Heart left ventricle (tissue), 16 donors: ENCODE measurements at regions not wholly inside any gene's neighbourhood (a gene's known extent, or its start where the extent isn't known, plus 50 kb on each side); places are given as distances from the start of the nearest gene placed in this dataset.

Source experiments
- ATAC-seq, 4 donors: fragments of 200-7000 bp; cut with Tn5 transposase; one replicate each; pipeline ENCODE4 v1.9.1; 2020 to 2022; ENCODE audit warnings: moderate library complexity in 4 of 4, mild to moderate bottlenecking in 3 of 4, moderate number of reproducible peaks in 1 of 4
- DNase-seq, 5 donors: peaks; one replicate each; pipeline ENCODE4 v3.0.0-alpha.2; 2020
- H3K27ac ChIP-seq, 12 donors: fragments of 200-600 bp; sonication (generic) in 4 of 12; one replicate each; pipeline versions ENCODE4 v1.5.0 to v1.8.0; 2016 to 2022; ENCODE audit warnings: mild to moderate bottlenecking in 2 of 12
- H3K27me3 ChIP-seq, 9 donors: fragments of 200-600 bp; sonication (generic) in 2 of 9; one replicate each; pipeline versions ENCODE4 v1.5.1 to v1.8.0; 2016 to 2022; ENCODE audit warnings: mild to moderate bottlenecking in 3 of 9
- H3K36me3 ChIP-seq, 9 donors: fragments of 200-600 bp; sonication (generic) in 2 of 9; one replicate each; pipeline versions ENCODE4 v1.5.0 to v1.8.0; 2018 to 2022; ENCODE audit warnings: mild to moderate bottlenecking in 2 of 9
- H3K4me1 ChIP-seq, 12 donors: fragments of 200-600 bp; sonication (generic) in 4 of 12; one replicate each; pipeline versions ENCODE4 v1.5.0 to v1.8.0; 2016 to 2022; ENCODE audit warnings: mild to moderate bottlenecking in 3 of 12
- H3K4me3 ChIP-seq, 12 donors: fragments of 200-600 bp; sonication (generic) in 4 of 12; one replicate each; pipeline versions ENCODE4 v1.5.0 to v1.8.0; 2017 to 2022; ENCODE audit warnings: mild to moderate bottlenecking in 9 of 12, moderate library complexity in 4 of 12
- H3K9me3 ChIP-seq, 12 donors: fragments of 200-600 bp; sonication (generic) in 4 of 12; one replicate each; pipeline versions ENCODE4 v1.5.0 to v1.8.0; 2016 to 2022; ENCODE audit warnings: mild to moderate bottlenecking in 1 of 12
- POLR2A ChIP-seq, 2 donors: fragments of 450-650 bp; IDR thresholded peaks; one replicate each; pipeline ENCODE4 v1.6.1; 2017; ENCODE audit warnings: antibody characterized with exemption in 2 of 2, mild to moderate bottlenecking in 2 of 2, moderate library complexity in 2 of 2
- WGBS, 4 donors: extraction: QIAGEN DNeasy Blood & Tissue Kit in 2 of 4; methylation state at CpG; one replicate each; pipeline versions ENCODE4 v1.1.5 to v1.1.7; 2013 to 2018; 5-methylcytosine and 5-hydroxymethylcytosine counted together
- intact Hi-C, 10 donors: fragments of 100-400 bp; cut with DNase I; formaldehyde crosslinking; loops; one replicate each; pipeline versions ENCODE4 v1.11.1 to v1.14.2; 2022
- TF ChIP-seq, protein P1 (sequence below), 12 donors: fragments of 200-600 bp; sonication (generic) in 4 of 12; IDR thresholded peaks; one replicate each; pipeline versions ENCODE4 v1.5.0 to v1.8.0; 2018 to 2022; ENCODE audit warnings: antibody characterized with exemption in 12 of 12, mild to moderate bottlenecking in 5 of 12
- donor health status: ischemic (EF 13 %, LVEDD 7.1; RV severe dilation, severe dysfunction).
- donor health status: healthy with polysubstance abuse.
- donor health status: DM: no; HTN: yes; CAD: no.
- donor health status: DM: no; HTN: no; CAD: no.
- donor health status: ischemic (EF 25% LVEDD 6.9; RV normal size, moderate dysfunction).
- donor health status: ischemic (EF 25% LVEDD 5.7; RV mildly dilated, moderate dysfunction).
- donor health status: healthy.
- donor health status: DM: yes; HTN: yes; CAD: no.
- donor health status: ischemic (EF 35%, LVEDD 5.7; RV mildly dilated, moderate dysfunction).
- donor health status: nonischemic (EF 11% LVEDD 7.7; RV severe dilation, severe dysfunction).
- donor health status: DM: yes; HTN: yes; CAD: no.
- donor health status: PGD.
- donor health status: ischemic (EF 29% LVEDD 5.4; RV normal size, mild dysfunction).
- donor health status: nonischemic (EF 23%, LVEDD 6.1; RV moderate dilation, normal function).

DNA sequence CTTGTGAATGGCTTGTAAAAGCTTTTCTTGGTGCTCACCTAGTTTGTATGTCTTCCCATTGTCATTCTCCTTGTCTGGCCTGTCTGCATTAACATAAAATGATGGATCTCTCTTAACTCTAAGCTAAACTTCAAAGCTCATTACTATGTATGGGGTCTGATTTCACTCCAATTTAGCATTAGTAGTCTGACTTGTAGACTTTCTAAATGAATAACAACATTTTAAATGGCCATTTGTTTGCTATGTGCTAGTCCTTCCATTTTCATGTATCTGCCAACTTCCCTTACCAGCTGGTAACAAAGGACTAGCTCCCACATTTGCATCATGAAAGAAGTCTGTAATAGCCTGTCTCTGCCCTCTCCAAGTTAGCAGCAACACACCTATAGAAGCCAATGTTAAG, 324.2 kb upstream of the RGPD4 start:
- no peak for ATAC-seq
- Histone ChIP-seq H3K9me3 (peaks cover 0 to 5% (median 0%) of the 10 kb centered on the region in 12 donors), H3K4me1 (no peaks in the 10 kb centered on the region), H3K27ac (no peak overlapping the region), H3K4me3 (no peak overlapping the region), H3K27me3 (no peaks in the 10 kb centered on the region), H3K36me3 (no peaks in the 10 kb centered on the region)
- no peak for DNase-seq
- TF ChIP-seq POLR2A (IDR thresholded peaks at IDR 0.05) = no peak
- TF ChIP-seq, protein P1, sequence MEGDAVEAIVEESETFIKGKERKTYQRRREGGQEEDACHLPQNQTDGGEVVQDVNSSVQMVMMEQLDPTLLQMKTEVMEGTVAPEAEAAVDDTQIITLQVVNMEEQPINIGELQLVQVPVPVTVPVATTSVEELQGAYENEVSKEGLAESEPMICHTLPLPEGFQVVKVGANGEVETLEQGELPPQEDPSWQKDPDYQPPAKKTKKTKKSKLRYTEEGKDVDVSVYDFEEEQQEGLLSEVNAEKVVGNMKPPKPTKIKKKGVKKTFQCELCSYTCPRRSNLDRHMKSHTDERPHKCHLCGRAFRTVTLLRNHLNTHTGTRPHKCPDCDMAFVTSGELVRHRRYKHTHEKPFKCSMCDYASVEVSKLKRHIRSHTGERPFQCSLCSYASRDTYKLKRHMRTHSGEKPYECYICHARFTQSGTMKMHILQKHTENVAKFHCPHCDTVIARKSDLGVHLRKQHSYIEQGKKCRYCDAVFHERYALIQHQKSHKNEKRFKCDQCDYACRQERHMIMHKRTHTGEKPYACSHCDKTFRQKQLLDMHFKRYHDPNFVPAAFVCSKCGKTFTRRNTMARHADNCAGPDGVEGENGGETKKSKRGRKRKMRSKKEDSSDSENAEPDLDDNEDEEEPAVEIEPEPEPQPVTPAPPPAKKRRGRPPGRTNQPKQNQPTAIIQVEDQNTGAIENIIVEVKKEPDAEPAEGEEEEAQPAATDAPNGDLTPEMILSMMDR (IDR thresholded peaks at IDR 0.05) = no peak
- intact Hi-C loops = no loop called here

DNA sequence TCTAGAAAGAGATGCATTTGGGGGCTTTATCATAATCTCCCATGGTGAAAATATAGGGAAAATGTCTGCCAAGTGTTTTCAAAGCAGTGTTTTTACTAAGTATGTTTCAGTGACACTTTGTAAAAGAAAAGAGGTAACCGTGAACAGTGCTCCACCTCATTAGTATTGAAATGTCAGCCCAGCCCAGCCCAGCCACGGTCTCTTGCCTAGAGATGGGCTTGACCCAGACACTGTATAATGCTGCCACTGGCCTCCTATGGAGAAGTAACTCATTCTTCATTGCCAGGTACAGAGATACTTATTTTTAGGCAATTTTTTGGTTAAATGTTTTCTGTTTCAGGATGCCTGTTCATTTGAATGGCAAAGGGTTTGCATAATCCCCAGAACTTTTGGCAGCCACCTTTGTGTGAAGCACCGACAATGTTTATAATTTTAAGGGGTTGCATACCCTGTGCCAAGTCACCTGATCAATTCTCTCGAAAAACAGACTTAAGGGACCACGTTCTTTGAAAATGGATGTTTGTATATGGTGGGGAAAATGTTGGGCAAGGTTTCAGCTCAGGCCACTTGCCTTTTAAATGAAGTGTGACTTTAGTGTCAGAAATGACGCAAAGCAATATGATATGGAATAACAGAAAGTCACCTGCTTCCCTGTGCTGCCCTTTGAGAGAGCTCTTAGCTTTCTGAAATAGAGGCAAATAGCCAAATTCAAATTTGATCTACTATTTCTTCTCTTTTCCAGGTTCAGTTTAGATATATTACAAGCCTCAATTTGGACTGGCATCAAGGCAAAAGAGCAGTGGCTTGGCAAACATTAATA, 314.5 kb upstream of the RGPD4 start:
- Histone ChIP-seq H3K27ac (no peak overlapping the region), H3K4me1 (no peaks in the 10 kb centered on the region), H3K36me3 (no peaks in the 10 kb centered on the region), H3K27me3 (no peaks in the 10 kb centered on the region), H3K9me3 (peaks cover 0 to 8% (median 0%) of the 10 kb centered on the region in 12 donors), H3K4me3 (no peak overlapping the region)
- 76 to 81% (median 78%) methylated on average over 6 of the region's 6 CpGs for WGBS, 4 donors
- DNase-seq (no peak), ATAC-seq (no peak)
- intact Hi-C loops = no loop called here
- no peak for TF ChIP-seq POLR2A (IDR thresholded peaks at IDR 0.05)
- TF ChIP-seq, protein P1 (IDR thresholded peaks at IDR 0.05) = no peak

DNA sequence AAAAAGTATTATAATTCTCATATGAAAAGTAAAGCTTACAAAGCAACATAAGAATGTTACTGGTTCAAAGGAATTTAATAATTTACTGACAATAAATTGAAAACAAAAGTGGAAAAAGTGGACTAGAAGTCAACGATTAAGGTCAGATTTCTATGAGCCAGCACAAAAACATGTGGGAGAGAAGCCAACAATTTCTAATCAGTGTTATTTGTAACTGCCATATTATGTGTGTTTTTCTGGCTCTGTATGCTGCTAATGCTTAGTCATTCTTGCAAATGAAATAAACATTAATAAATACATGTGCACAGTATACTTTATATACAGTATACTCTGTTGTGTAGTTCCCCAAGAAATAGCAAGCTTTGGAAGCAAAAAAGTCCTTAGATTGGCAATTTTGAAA, 301.3 kb upstream of the RGPD4 start:
- Histone ChIP-seq H3K9me3 (peaks cover 0 to 13% (median 0%) of the 10 kb centered on the region in 12 donors), H3K27ac (no peak overlapping the region), H3K36me3 (no peaks in the 10 kb centered on the region), H3K27me3 (no peaks in the 10 kb centered on the region), H3K4me3 (no peak overlapping the region), H3K4me1 (peaks cover 0 to 4% (median 0%) of the 10 kb centered on the region in 12 donors)
- WGBS, 4 donors = 43 to 63% (median 55%) methylated on average over 1 of the region's 1 CpG
- TF ChIP-seq, protein P1 (IDR thresholded peaks at IDR 0.05) = no peak
- TF ChIP-seq POLR2A (IDR thresholded peaks at IDR 0.05) = no peak
- no peak for DNase-seq
- no peak for ATAC-seq
- intact Hi-C loops = no loop called here

- H3K36me3 ChIP-seq = no peaks in the 10 kb centered on the region
- DNase-seq (peak in 3 of 5 donors; percentile 16 to 63 (median 30)), ATAC-seq (peak; percentile 67 to 89 (median 73))
- peaks cover 0 to 5% (median 0%) of the 10 kb centered on the region in 12 donors for H3K9me3 ChIP-seq
- no peak overlapping the region for H3K27ac ChIP-seq
- peak overlapping the region in 5 of 12 donors; percentile 1 to 46 (median 18) for H3K4me3 ChIP-seq
- no peaks in the 10 kb centered on the region for H3K27me3 ChIP-seq
- intact Hi-C loops = no loop called here
- TF ChIP-seq, protein P1 (IDR thresholded peaks at IDR 0.05) = peak in 2 of 12 donors; percentile 15 to 22
- no peak for TF ChIP-seq POLR2A (IDR thresholded peaks at IDR 0.05)
- 15 to 61% (median 40%) methylated on average over 1 of the region's 1 CpG for WGBS, 4 donors
- peaks cover 0 to 4% (median 0%) of the 10 kb centered on the region in 12 donors for H3K4me1 ChIP-seq
Measured at GRCh38 chr2:107529146-107529545, 297.5 kb upstream of the RGPD4 start.
